MM.1S (cell line): ENCODE measurements at regions not wholly inside any gene's neighbourhood (a gene's known extent, or its start where the extent isn't known, plus 50 kb on each side); places are given as distances from the start of the nearest gene placed in this dataset.

Experiments
- DNase-seq: peaks from one replicate; pipeline ENCODE4 v3.0.0-alpha.2; 2015
- H2AFZ ChIP-seq: fragments of 300-600 bp; sonication (generic); 2 replicates; pipeline ENCODE4 v1.6.0; 2016; ENCODE audit warnings: antibody characterized with exemption, low read length
- H3F3A ChIP-seq: fragments of 300-600 bp; sonication (generic); 2 replicates; pipeline ENCODE4 v1.6.1; 2016; ENCODE audit warnings: mild to moderate bottlenecking, antibody characterized with exemption, low read length, moderate library complexity, mixed read lengths; ENCODE audit not compliant: insufficient read depth
- H3K27ac ChIP-seq: fragments of 300-600 bp; sonication (generic); 2 replicates; pipeline ENCODE4 v1.5.1; 2016; ENCODE audit warnings: mild to moderate bottlenecking, low read length
- H3K27me3 ChIP-seq: fragments of 300-600 bp; sonication (generic); replicated peaks from 2 replicates; pipeline ENCODE4 v1.6.0; 2016; ENCODE audit warnings: low read length; ENCODE audit not compliant: insufficient read depth
- H3K36me3 ChIP-seq: fragments of 300-600 bp; sonication (generic); replicated peaks from 2 replicates; pipeline ENCODE4 v1.6.1; 2016; ENCODE audit warnings: mild to moderate bottlenecking, low read length, mixed read lengths; ENCODE audit not compliant: insufficient read depth
- H3K4me1 ChIP-seq: fragments of 300-600 bp; sonication (generic); 2 replicates; pipeline ENCODE4 v1.6.1; 2016; ENCODE audit warnings: low read length, mixed read lengths
- H3K4me2 ChIP-seq: fragments of 300-600 bp; sonication (generic); 2 replicates; pipeline ENCODE4 v1.6.0; 2016; ENCODE audit warnings: low read depth, low read length
- H3K4me3 ChIP-seq: fragments of 300-600 bp; sonication (generic); 2 replicates; pipeline ENCODE4 v1.5.1; 2016; ENCODE audit warnings: low read length, mixed read lengths
- H3K79me2 ChIP-seq: fragments of 300-600 bp; sonication (generic); 2 replicates; pipeline ENCODE4 v1.6.1; 2016; ENCODE audit warnings: mixed run types, low read length, mixed read lengths
- H3K9ac ChIP-seq: fragments of 300-600 bp; sonication (generic); 2 replicates; pipeline ENCODE4 v1.6.1; 2016; ENCODE audit warnings: low read length, mixed read lengths
- H3K9me2 ChIP-seq: fragments of 300-600 bp; sonication (generic); replicated peaks from 2 replicates; pipeline ENCODE4 v1.6.1; 2016; ENCODE audit warnings: mild to moderate bottlenecking, low read length, mixed read lengths; ENCODE audit not compliant: insufficient read depth
- H3K9me3 ChIP-seq: fragments of 300-600 bp; sonication (generic); replicated peaks from 2 replicates; pipeline ENCODE4 v1.6.1; 2016; ENCODE audit warnings: mild to moderate bottlenecking, low read length, mixed read lengths; ENCODE audit not compliant: insufficient read depth
- H4K20me1 ChIP-seq: fragments of 300-600 bp; sonication (generic); 2 replicates; pipeline ENCODE4 v1.6.1; 2016; ENCODE audit warnings: mild to moderate bottlenecking, low read length, moderate library complexity, mixed read lengths; ENCODE audit not compliant: insufficient read depth
- CTCF ChIP-seq: fragments of 300-600 bp; sonication (generic); IDR thresholded peaks from 2 replicates; pipeline ENCODE4 v1.5.1; 2016; ENCODE audit warnings: antibody characterized with exemption, low read length, mixed read lengths
- EZH2 ChIP-seq: fragments of 300-600 bp; sonication (generic); optimal IDR thresholded peaks from 2 replicates; pipeline ENCODE3; 2017; ENCODE audit warnings: low read depth, mild to moderate bottlenecking, antibody characterized with exemption, low read length, mixed read lengths
- EZH2phosphoT487 ChIP-seq: fragments of 300-600 bp; sonication (generic); IDR thresholded peaks from 2 replicates; pipeline ENCODE4 v1.6.1; 2018; ENCODE audit warnings: antibody characterized with exemption, low read length

GRCh38 chr11:103773059-103773458, 263.4 kb upstream of the DDI1 start:
- H3K27ac ChIP-seq = no peak overlapping the region
- H2AFZ ChIP-seq = no peak overlapping the region
- H4K20me1 ChIP-seq = no peaks in the 10 kb centered on the region
- no peaks in the 10 kb centered on the region for H3K27me3 ChIP-seq
- no peaks in the 10 kb centered on the region for H3K9me2 ChIP-seq
- no peak overlapping the region for H3K9ac ChIP-seq
- H3K9me3 ChIP-seq = no peaks in the 10 kb centered on the region
- H3K36me3 ChIP-seq = no peaks in the 10 kb centered on the region
- H3K4me1 ChIP-seq = no peaks in the 10 kb centered on the region
- DNase-seq = no peak
- H3K4me3 ChIP-seq = no peak overlapping the region
- H3F3A ChIP-seq = no peaks in the 10 kb centered on the region
- TF ChIP-seq EZH2phosphoT487 (no peak), EZH2 (no peak), CTCF (no peak)
- H3K79me2 ChIP-seq = no peaks in the 10 kb centered on the region
- no peak overlapping the region for H3K4me2 ChIP-seq

- no peak for DNase-seq
- Histone ChIP-seq H2AFZ (no peak overlapping the region), H3K9me2 (no peaks in the 10 kb centered on the region), H3K27ac (no peak overlapping the region), H3K79me2 (no peaks in the 10 kb centered on the region), H4K20me1 (no peaks in the 10 kb centered on the region), H3K36me3 (no peaks in the 10 kb centered on the region), H3K4me3 (no peak overlapping the region), H3K4me2 (no peak overlapping the region), H3F3A (no peaks in the 10 kb centered on the region), H3K9me3 (no peaks in the 10 kb centered on the region), H3K9ac (no peak overlapping the region), H3K4me1 (no peaks in the 10 kb centered on the region), H3K27me3 (no peaks in the 10 kb centered on the region)
- TF ChIP-seq EZH2phosphoT487 (no peak), CTCF (no peak), EZH2 (no peak)
Measured at GRCh38 chr11:103773537-103773936, 262.9 kb upstream of the DDI1 start.

GRCh38 chr11:103779054-103779453, 257.4 kb upstream of the DDI1 start:
- no peak overlapping the region for H3K4me2 ChIP-seq
- H3K36me3 ChIP-seq = no peaks in the 10 kb centered on the region
- H3K79me2 ChIP-seq = no peaks in the 10 kb centered on the region
- no peak overlapping the region for H3K9ac ChIP-seq
- no peaks in the 10 kb centered on the region for H3K9me3 ChIP-seq
- no peak overlapping the region for H2AFZ ChIP-seq
- H3K4me1 ChIP-seq = no peaks in the 10 kb centered on the region
- H3F3A ChIP-seq = no peaks in the 10 kb centered on the region
- no peak overlapping the region for H3K4me3 ChIP-seq
- H3K27me3 ChIP-seq = no peaks in the 10 kb centered on the region
- H4K20me1 ChIP-seq = no peaks in the 10 kb centered on the region
- no peak overlapping the region for H3K27ac ChIP-seq
- DNase-seq = no peak
- H3K9me2 ChIP-seq = no peaks in the 10 kb centered on the region
- TF ChIP-seq CTCF = no peak
- no peak for TF ChIP-seq EZH2phosphoT487
